NCI-H187 treated with DMSO at 0.1 percent for 48 hours (cell line): ENCODE measurements at regions not wholly inside any gene's neighbourhood (a gene's known extent, or its start where the extent isn't known, plus 50 kb on each side); places are given as distances from the start of the nearest gene placed in this dataset.

Experiments used
- DNase-seq: peaks from one replicate; lab custom pipeline; 2025; lab: John Stamatoyannopoulos, UW

DNA sequence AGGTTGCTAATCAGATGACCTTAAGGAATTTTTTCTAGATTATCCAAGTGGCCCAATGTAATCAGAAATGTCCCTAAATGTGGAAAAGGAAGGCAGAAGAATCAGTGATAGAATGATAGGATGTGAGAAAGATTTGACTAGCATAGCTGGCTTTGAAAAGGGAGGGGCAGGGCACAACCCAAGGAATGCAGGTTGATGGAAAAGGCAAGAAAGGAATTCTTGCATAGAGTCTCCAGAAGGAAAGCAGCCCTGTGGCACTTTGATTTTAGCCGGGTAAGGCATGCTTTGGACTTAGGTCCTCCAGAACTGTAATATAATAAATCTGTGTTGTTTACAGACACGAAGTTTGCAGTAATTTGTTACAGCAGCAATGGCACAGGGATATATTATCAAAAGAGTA, 375.7 kb upstream of the B3GALT2 start:
- no peak for DNase-seq

DNA sequence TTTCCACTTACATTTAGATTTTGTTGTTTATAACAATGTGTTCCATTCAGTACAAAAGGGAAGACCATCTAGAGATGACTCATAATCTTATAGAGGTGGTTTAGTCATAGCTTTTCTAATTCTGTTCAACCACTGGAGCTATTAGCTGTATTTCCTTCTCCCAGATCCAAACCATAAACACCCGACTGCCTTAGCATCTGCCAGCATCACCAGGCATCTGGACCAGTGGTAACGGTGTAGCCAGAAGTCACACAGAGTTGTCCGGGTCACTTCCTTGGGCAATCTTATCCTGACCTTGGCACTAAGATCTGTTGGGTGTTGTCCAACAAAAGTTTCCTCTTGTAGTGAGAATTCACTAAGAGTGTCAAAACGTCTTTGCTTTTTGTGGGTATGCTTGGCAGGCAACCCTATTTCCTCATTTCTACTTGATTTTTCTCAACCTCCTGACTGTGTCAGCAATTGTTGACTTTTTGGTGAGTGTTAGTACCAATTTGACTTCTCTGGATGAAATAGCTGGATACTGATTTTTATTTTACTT, 372.1 kb upstream of the B3GALT2 start:
- DNase-seq: no peak

DNA sequence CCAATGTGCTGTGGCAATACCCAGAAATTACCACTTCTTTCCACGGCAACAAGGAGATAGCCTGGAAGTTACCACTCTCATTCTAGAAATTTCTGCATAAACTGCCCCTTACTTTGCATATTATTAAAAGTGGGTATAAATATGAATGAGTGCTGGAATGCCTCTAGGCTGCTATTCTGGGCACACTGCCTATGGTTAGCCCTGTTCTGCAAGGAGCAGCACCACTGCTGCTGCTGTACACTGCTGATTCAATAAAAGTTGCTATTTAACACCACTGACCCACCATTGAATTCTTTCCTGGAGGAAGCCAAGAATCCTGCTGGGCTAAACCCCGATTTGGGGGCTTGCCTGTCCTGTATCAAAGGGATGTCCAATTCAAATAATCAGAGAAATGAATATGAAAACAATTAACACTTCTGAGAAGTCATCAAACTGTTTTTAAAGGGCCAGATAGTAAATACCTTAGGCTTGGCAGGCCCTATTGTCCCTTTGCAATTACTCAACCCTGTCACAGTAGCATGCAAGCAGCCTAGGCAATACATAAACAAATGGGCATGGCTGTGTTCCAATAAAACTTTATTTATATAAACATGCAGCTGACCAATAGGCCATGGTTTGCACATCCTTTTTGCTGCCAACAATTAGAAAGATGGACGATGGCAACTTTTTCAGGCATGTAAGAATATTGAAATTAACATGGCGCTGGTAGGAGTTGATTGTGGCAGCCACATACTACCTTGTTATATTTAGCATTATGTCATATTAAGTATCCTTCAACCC, 369.4 kb upstream of the B3GALT2 start:
- DNase-seq: no peak

DNA sequence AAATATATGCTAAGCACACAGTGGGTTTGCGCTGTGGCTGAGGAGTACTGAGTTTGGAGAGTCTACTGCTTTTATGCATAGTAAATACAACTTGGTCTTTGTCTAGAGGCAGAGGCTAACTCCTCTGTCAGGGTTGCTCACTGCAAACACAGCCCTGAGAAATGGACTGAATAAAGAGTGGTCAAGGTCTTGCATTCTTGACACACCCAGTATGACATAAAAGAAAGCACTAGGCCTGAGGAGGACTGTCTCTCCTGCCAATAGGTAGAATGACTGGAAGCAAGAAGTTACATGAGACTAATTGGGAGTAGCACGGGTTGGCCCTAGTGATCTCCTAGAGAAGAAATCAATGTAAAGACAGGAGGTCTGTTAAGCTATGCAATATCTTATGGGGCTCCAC, 367.2 kb upstream of the B3GALT2 start:
- DNase-seq: no peak

DNA sequence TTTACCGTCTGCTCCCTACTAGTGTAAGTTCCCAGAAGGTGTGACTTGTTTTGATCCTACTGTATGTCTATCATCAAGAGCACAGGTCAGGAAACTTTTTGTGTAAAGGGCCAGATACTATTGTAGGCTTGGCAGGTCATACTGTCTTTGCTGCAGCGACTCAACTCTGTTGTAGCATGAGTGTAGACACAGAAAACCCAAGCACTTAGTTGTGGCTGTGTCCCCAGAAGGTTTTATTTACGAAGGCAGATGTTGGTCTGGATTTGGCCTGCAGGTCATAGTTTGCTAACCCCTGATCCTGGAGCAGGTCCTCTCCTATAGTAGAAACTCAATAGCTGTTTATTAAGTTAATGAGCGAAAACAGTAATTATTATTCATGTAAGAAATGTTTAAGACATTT, 365.9 kb upstream of the B3GALT2 start:
- no peak for DNase-seq

DNA sequence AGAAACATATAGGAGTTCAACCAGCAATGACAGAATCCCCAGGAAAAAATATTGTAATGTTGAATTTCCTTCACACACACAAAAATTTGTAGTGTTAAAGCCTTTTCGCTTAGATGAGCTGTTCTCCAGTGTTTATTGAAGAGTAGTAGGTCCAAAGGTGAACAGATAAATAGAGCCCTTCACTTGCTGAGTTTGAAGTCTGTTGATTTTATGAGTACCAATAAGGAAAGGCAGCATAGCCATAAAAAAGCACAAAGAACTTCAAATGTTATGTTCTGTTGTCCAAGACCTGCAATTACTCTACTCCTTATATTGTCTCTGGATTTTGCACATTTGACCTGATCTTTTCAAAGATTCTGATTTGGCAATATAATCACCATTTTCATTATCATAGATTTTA, 362.7 kb upstream of the B3GALT2 start:
- no peak for DNase-seq

DNA sequence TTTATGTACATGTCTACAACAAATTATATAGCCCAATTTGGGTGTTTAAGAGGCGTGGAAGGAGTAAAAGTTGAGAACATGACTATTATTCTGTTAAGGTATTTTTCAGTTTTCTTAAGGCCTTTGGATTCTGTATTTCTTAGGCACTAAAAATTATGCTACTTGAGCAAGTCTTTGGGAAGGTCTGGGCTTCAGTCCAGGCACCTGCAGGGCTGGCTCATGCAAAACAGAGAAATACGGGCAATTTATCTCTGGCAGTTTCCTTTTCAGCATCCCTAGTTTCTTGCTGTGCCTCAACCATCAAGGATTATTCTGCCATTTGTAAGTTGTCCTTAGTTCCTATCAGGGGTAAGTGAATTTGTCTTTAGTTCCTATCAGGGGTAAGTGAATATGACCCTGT, 358.8 kb upstream of the B3GALT2 start:
- no peak for DNase-seq

DNA sequence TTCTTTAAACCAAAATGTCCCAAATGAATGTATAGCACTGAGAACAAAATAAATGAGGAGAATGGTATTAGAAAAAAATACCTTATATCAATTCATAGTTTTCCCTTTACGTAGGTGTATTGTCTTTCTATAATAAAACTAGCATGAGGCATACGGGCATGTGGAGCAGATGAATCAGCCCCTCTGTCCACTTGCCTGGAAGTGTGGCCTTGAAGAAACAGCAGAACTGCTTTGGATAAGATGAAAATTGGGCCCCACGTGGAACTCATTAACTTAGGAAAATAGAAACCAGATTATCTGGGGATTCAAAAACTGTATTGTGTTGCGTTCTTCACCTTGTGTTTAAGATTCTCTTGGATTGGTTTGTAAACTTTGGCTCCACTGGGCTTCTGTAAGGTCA, 356.8 kb upstream of the B3GALT2 start:
- DNase-seq: no peak

DNA sequence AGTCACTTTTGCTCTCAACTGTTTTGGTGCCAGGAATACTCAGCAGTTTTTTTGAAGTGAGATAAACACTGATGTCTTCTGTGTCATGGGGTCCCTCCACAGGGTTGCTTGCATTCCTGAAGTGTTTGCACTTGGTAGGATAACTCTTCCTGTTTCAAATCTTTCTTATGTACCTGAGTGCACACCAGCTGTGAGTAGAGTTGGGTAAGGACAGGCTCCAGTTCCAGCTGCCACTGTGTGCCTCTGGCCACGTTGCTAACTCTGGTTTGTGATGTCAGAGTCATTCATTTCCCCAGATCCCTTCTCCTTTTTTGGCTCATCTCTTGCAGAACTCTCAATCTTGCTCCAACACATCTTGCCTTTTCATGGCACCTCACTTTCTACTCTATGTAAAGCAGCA, 356.3 kb upstream of the B3GALT2 start:
- no peak for DNase-seq

DNA sequence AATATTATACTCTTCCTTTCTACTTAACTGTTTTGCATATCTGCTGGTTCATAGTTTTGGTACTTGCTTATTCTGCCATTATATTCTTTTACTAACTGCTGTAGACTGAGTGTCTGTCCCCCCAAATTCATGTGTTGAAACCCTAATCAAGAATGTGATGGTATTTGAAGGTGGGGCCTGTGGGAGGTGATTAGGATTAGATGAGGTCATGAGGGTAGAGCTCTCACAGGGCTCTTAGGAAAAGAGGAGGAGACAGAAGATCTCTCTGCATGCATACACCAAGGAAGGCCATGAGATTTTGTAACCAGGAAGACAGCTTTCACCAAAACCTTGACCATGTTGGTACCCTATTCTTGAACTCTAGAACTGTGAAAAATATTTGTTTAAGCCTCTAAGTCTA, 354.1 kb upstream of the B3GALT2 start:
- DNase-seq: no peak

DNA sequence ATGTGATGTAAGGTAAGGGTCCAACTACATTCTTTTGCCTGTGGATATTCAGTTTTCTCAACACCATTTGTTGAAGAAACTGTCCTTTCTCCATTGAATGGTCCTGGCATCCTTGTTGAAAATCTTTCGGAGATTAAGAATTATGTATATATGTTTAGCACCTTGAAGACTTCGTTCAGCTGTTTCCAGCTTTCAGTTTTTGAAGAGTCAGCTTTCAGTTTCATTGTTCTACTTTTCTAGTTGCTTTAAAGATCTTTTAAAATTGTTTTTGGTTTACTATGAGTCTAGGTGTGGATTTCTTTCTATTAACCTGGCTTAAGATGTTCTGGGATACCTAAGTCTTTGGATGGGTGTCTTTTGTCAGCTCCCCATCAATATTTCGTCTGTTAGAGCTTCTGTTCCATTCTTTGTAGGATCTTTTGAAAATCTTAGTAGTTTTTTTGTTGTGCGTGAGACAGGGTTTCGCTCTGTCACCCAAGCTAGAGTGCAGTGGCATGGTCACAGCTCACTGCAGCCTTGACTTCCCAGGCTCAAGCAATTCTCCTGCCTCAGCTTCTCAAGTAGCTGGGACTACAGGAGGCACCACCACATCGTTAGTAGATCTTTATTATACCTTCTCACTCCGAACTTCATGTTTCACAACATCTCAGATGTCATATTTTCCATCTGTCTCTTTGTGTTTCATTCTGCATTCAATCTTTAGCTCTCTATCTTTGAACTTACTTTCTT, 353.5 kb upstream of the B3GALT2 start:
- no peak for DNase-seq

DNA sequence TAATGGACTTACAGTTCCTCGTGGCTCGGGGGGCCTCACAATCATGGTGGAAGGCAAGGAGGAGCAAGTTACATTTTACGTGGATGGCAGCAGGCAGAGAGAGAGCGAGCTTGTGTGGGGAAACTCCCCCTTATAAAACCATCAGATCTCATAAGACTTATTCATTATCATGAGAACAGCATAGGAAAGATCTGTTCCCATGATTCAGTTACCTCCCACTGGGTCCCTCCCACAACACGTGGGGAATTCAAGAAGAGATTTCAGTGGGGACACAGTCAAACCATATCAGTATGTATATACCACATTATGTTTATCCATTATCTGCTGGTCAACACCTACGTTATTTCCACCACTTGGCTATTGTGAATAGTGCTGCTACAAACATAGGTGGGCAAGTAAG, 352.3 kb upstream of the B3GALT2 start:
- DNase-seq: no peak

DNA sequence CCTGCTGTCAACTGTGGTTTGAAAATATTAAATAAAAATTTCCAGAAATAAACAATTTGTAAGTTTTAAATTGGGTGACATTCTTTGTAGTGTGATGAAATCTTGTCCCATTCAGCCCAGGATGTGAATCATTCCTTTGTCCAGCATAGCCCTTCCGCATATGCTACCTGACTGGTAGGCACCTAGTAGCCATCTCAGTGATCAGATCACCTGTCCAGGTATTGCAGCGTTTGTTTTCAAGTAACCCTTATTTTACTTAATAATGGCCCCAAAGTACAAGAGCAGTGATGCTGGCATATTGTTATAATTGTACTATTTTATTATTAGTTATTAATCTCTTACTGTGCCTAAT, 351.6 kb upstream of the B3GALT2 start:
- no peak for DNase-seq

DNA sequence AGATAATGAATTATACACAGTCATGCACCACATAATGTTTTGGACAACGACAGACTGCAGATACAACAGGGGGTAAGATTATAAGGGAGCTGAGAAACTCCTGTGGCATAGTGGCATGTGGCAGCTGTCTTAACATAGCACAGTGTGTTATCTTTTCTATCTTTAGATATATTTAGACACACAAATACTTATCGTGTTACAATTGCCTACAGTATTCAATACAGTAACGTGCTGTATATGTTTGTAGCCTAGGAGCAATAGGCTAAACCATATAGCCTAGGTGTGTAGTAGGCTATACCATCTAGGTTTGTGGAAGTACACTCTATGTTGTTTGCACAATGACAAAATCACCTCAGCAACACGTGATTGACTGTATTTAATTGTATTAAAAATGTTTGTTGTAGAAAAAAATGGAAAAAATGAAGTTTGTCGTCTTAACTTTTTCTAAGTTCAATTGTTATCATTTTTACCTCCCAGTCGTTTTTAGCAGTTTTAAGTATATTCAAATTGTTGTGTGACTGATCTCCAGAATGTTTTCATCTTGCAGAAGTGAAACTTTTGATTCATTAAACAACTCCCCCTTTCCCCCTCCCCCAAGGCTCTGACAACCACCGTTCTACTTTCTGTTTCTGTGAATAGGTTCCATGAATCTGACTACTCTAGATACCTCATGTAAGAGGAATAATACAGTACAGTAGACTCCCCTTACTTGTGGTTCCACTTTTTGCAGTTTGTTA, 351.0 kb upstream of the B3GALT2 start:
- DNase-seq: no peak

DNA sequence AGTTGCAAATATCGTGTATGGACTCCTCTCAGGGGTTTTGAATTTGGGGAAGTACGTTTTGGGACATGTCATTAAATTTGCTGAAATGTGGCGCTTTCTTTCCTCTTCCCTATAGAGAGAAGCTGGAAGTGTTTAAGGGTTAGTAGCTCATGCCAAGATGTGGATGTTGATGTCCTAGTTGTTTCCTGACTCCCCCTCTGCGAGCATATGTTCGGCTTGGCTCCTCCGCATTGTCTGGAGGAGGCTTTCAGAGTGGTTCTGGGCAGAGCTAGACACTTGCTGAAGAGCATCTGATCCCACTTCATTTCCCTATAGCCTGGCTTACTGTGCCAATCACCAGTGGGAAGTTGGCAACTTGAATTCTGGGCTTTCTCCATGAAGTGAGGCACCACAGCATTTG, 347.4 kb upstream of the B3GALT2 start:
- DNase-seq: no peak

DNA sequence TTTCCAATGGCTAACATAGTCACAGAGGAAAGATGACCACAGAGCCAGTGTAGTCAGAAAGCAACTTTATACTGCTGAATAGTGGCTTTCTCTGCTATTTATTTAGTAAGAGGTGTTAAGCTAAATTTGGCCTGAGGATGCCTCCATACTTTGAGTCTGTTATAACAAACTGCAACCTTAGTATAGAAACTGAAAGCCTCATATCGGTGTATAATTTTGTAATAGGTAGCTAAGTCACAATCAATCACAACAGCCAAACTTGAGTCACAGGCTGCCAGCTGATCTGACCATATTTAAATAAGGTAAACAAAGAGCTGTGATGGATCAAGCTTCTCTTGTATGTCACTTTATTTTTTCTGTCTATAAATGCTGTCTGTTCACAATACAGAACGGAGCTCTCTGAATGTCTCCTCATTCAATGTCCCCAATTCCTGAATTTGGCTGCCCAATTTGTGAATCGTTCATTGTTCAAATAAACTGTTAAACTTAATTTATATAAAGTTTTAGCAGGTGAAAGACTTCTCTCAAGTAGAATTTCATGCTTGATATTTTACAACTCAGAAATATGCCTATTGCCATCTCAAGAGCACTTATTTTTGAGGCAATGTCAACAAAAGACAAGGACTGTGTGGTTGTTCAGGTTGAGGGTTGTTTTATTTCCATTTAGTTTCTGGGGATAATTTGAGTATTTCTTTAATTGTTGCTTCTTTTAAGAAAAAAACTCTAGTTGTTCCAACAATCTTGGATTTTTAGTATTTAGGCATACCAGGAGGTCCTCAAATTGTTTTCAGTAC, 339.7 kb upstream of the B3GALT2 start:
- no peak for DNase-seq

DNA sequence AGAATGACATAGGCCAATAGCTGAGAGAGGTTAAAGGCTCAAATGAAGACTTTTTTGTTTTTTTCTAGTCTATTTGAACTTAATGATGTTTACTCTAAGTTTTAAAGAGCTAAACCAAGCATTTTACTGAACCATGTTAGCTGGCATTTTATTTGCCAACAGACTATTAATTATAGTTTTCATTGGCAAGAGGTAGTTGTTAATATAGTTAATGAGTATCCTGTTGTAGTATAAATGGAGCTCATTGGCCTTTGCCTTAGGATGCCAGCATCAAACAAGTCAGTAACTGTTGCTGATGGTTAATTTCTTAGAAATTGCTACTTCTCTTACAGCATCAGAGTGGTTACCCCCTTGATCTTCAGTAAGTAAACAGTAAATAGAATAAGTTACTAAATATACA, 339.0 kb upstream of the B3GALT2 start:
- no peak for DNase-seq

DNA sequence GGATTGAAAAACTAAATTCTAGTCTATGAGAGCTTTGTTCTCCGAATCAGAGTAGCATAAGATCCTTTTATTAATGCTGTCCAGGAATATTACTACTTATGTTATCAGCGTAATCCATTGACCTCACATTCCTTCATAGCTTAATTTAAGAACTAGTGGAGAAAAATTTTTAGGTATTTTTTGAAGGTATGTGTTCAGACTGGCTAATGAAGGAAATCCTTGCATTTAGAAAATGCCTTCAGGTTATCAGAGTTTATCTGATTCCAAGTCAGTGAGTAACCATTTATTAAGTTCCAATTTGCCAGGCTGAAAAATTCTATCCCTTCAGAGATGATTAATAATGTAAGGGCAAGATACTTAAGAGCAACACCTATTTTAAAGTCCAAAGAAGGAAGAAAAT, 338.2 kb upstream of the B3GALT2 start:
- DNase-seq: no peak

DNA sequence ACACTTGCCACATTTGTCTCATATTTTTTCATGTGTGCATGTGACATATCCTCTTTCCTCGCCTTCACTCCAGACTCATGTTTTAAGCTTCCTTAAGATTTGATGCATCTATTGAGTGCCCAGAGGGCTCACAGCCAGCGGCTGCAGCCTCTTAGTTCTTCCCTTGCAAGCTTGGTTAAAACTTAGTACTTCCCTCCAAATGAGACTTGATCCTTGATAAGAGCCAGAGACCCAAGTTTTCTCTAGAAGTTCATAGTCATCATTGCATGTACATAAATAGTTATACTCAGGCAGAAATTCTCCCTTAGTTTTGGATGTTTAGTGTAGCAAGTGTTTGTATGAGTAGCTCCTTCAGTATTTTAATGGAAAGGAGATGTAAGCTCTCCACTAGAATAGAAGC, 337.6 kb upstream of the B3GALT2 start:
- no peak for DNase-seq

DNA sequence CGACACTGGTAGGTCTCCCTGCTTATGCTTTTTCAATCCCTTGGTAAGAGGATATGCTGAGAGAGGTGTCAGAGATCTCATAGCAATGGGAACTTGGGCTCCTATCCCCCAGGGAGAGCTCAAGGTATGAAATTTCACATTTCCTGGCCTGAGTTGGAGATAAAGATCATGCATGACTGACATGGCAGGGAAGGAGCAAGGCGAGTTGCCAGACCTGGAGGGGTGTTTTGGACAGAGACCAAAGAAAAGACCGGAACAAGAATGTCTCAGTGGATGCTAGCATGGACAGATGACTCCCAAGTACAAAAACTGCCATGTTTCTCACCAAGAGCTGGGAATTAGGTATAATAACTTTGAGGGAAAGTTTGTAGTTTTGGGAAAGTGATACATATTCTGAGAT, 334.1 kb upstream of the B3GALT2 start:
- DNase-seq: no peak

DNA sequence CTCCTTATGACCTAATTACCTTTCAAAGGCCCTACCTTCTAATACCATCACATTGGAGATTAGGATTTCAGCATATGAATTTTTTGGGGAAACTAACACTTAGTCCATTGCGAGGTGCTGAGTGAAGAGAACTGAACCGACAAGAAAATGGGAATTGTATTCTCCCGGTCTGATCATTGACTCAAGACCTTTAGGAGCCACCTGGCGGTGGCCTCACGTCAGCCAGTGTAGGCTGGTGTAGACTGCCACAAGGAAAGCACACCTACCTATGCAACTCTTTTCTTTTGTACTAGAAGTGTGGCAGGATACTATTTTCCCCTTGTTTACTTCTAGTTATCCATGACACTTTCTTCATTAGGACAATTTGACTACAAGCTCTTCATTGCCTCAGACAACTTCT, 333.5 kb upstream of the B3GALT2 start:
- DNase-seq: no peak

DNA sequence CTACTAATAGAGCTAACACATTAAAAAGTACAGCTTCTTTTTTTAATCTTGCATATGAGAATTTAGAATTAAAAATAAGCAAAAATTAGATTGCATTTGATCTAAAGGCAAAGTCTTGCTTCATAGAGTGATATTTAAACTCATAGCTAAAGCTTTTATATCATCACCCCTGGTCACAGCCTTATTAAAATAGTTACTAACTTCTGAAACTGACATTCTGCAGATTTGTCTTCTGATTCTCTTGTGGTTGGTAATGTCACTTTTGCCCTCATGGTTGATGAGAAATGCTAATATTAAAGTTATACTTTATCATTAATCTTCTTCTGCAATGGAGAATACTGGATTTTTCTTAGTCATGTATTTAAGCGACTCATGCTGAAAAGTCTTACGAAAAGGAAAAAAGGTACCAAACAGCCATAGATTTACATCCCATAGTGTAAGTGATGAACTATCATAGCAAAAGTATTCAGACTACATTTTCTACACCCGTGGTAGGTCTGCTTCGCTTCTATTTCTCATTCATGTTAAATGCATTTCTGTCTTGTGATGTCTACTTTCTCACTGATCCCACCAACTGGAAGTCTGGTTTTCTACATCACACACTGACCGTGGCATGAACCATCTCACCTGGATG, 330.5 kb upstream of the B3GALT2 start:
- DNase-seq: no peak
